ENCODE measurements at regions not wholly inside any gene's neighbourhood (a gene's known extent, or its start where the extent isn't known, plus 50 kb on each side); places are given as distances from the start of the nearest gene placed in this dataset.

DNA sequence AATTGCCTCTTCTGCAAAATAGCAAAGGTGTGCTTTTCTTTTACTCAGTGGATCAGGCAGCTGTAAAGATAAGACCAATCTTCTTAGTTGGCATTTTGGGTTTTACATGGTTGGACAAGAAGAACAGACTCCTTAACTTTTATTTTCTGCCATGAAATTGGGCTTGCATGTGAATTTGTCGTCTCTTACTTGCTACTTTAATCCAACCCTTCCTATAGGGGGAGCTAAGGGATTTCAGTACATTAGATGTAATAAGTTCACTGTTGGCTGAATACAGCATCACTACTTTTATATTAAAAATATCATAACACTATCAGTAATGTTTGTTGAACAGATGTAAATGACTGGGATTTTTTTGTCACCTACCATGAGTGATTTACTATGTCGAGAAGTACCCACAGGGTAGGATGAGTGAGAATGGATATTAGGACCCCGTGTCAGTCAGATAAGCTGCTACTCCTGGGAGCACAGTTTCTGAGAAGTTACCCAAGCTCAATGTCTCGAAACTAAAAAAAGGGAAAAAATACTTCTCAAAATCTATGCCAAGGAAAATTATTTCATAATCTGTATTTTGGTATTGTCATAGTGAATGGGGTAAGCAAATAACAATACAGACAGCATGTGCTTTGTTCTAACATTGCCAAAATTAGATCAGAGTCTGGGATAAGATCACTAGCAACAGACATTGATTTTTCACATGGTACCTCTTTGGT lies 127.4 kb upstream of the AGR3 start:
- no peaks in the 10 kb centered on the region for H3K27me3 ChIP-seq (ENCODE audit: control insufficient read depth in 1 of 2, insufficient read depth in 2 of 2, low read length in 2 of 2)
- H3K4me1 ChIP-seq (ENCODE audit: insufficient read depth, low read length), result peaks cover 4% of the 10 kb centered on the region
- H3K36me3 ChIP-seq (ENCODE audit: insufficient read depth, low read length), result no peaks in the 10 kb centered on the region
- no peak overlapping the region for H3K4me3 ChIP-seq (ENCODE audit: low read depth in 1 of 2, low read length in 2 of 2)
- H3K9me3 ChIP-seq (ENCODE audit: low read length), result no peaks in the 10 kb centered on the region
- H3K9ac ChIP-seq (ENCODE audit: low read length), result no peak overlapping the region
- H3K27ac ChIP-seq (ENCODE audit: low read depth, low read length), result no peak overlapping the region

DNA sequence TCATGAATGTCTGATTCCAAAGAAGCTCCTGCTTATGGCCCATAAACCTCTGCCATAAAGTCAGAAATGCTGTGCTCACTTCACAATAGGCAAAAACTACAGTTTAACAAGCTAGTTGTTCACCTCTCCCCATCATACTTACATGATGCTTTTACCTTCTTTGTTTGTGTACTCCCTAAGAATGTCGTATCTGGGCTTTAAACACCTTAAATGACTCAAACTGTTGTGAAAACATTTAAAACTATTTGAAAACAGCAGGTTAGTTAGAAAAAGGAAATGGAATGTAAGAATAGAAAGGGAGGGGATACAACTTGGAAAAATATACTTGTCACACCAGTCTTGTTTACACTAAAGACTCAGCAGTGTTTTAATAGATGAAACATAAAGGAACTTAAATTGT lies 128.2 kb upstream of the AGR3 start:
- Histone ChIP-seq H3K27ac (ENCODE audit: low read depth, low read length) (no peak overlapping the region), H3K4me1 (ENCODE audit: insufficient read depth, low read length) (peaks cover 4% of the 10 kb centered on the region), H3K36me3 (ENCODE audit: insufficient read depth, low read length) (no peaks in the 10 kb centered on the region), H3K4me3 (ENCODE audit: low read depth in 1 of 2, low read length in 2 of 2) (no peak overlapping the region), H3K9ac (ENCODE audit: low read length) (no peak overlapping the region), H3K27me3 (ENCODE audit: control insufficient read depth in 1 of 2, insufficient read depth in 2 of 2, low read length in 2 of 2) (no peaks in the 10 kb centered on the region), H3K9me3 (ENCODE audit: low read length) (no peaks in the 10 kb centered on the region)

DNA sequence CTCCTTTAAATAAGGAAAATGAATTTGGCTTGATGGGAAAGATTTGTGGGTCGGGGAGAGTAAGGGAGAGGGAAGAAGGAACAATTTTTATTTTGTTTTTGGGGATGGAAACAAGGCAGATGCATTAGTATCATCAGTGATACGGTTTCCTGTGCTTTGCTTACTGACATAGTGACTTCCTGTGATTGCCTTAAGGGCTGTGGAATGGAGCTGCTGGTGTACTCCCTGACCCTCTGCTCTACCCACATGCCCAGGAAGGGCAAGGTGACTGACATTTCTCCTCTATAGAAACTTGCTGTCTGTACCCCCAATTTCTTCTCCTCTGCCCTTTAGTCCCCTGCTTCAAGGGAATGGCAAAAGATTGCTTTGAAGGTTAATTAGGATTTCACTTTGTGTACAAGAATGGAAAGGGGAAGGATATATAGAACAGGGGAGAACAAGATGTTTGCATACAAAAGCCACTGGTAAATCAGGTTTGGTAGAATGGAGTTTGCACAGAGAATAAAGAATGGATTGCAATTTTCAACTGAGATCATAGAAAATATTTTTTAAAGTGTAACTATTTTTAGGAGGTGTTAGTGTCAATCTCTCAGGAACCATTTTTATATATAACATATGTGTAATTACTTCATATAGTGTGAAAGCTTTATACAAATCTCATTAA lies 129.0 kb upstream of the AGR3 start:
- peaks cover 4% of the 10 kb centered on the region for H3K4me1 ChIP-seq (ENCODE audit: insufficient read depth, low read length)
- no peaks in the 10 kb centered on the region for H3K9me3 ChIP-seq (ENCODE audit: low read length)
- no peaks in the 10 kb centered on the region for H3K36me3 ChIP-seq (ENCODE audit: insufficient read depth, low read length)
- H3K9ac ChIP-seq (ENCODE audit: low read length), result no peak overlapping the region
- no peaks in the 10 kb centered on the region for H3K27me3 ChIP-seq (ENCODE audit: control insufficient read depth in 1 of 2, insufficient read depth in 2 of 2, low read length in 2 of 2)
- H3K27ac ChIP-seq (ENCODE audit: low read depth, low read length), result no peak overlapping the region
- H3K4me3 ChIP-seq (ENCODE audit: low read depth in 1 of 2, low read length in 2 of 2), result no peak overlapping the region

- H3K27me3 ChIP-seq (ENCODE audit: control insufficient read depth in 1 of 2, insufficient read depth in 2 of 2, low read length in 2 of 2), result no peaks in the 10 kb centered on the region
- peaks cover 4% of the 10 kb centered on the region for H3K4me1 ChIP-seq (ENCODE audit: insufficient read depth, low read length)
- H3K9ac ChIP-seq (ENCODE audit: low read length), result no peak overlapping the region
- H3K27ac ChIP-seq (ENCODE audit: low read depth, low read length), result no peak overlapping the region
- H3K4me3 ChIP-seq (ENCODE audit: low read depth in 1 of 2, low read length in 2 of 2), result no peak overlapping the region
- H3K9me3 ChIP-seq (ENCODE audit: low read length), result no peaks in the 10 kb centered on the region
- no peaks in the 10 kb centered on the region for H3K36me3 ChIP-seq (ENCODE audit: insufficient read depth, low read length)
Measured at GRCh38 chr7:17013204-17013603, 131.4 kb upstream of the AGR3 start.

GRCh38 chr7:17014686-17015085 lies 132.9 kb upstream of the AGR3 start:
- Histone ChIP-seq H3K4me3 (ENCODE audit: low read depth in 1 of 2, low read length in 2 of 2) (no peak overlapping the region), H3K9me3 (ENCODE audit: low read length) (no peaks in the 10 kb centered on the region), H3K4me1 (ENCODE audit: insufficient read depth, low read length) (peaks cover 4% of the 10 kb centered on the region), H3K27me3 (ENCODE audit: control insufficient read depth in 1 of 2, insufficient read depth in 2 of 2, low read length in 2 of 2) (no peaks in the 10 kb centered on the region), H3K9ac (ENCODE audit: low read length) (no peak overlapping the region), H3K27ac (ENCODE audit: low read depth, low read length) (no peak overlapping the region), H3K36me3 (ENCODE audit: insufficient read depth, low read length) (no peaks in the 10 kb centered on the region)

GRCh38 chr7:17015598-17016031 lies 133.8 kb upstream of the AGR3 start:
- H3K9ac ChIP-seq (ENCODE audit: low read length), result no peak overlapping the region
- H3K27ac ChIP-seq (ENCODE audit: low read depth, low read length), result no peak overlapping the region
- no peaks in the 10 kb centered on the region for H3K36me3 ChIP-seq (ENCODE audit: insufficient read depth, low read length)
- no peaks in the 10 kb centered on the region for H3K27me3 ChIP-seq (ENCODE audit: control insufficient read depth in 1 of 2, insufficient read depth in 2 of 2, low read length in 2 of 2)
- H3K4me3 ChIP-seq (ENCODE audit: low read depth in 1 of 2, low read length in 2 of 2), result no peak overlapping the region
- H3K4me1 ChIP-seq (ENCODE audit: insufficient read depth, low read length), result no peaks in the 10 kb centered on the region
- no peaks in the 10 kb centered on the region for H3K9me3 ChIP-seq (ENCODE audit: low read length)

DNA sequence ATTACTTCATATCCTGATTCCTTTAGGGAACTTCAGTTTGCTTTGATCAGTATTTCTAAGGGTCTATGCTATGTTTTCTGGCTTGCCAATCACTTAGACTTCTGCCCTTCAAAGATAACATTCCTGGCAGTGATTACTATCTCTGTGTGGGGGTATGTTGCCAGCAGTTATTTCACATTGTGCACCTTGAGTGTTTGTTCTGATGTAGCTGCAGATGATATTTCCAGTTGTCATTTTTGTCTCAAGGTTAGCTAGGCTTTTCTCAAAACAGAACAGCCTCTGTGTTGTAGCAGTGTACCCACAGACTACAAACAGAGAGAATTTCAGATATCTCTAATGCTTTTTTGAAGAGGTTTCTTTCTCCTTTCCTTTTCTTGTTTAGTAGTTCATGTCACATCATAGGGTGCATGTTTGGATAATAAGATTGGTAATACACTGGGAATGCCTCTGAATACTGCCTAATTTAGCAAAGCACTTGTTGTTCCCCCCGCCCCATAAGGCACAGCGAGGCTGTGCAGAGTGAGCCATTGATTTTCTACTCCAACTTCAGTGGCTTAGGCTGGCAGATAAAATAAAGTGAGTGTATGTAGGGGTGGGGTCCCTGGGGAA lies 134.7 kb upstream of the AGR3 start:
- Histone ChIP-seq H3K9me3 (ENCODE audit: low read length) (no peaks in the 10 kb centered on the region), H3K27me3 (ENCODE audit: control insufficient read depth in 1 of 2, insufficient read depth in 2 of 2, low read length in 2 of 2) (no peaks in the 10 kb centered on the region), H3K36me3 (ENCODE audit: insufficient read depth, low read length) (no peaks in the 10 kb centered on the region), H3K4me3 (ENCODE audit: low read depth in 1 of 2, low read length in 2 of 2) (no peak overlapping the region), H3K27ac (ENCODE audit: low read depth, low read length) (no peak overlapping the region), H3K9ac (ENCODE audit: low read length) (no peak overlapping the region), H3K4me1 (ENCODE audit: insufficient read depth, low read length) (no peaks in the 10 kb centered on the region)

DNA sequence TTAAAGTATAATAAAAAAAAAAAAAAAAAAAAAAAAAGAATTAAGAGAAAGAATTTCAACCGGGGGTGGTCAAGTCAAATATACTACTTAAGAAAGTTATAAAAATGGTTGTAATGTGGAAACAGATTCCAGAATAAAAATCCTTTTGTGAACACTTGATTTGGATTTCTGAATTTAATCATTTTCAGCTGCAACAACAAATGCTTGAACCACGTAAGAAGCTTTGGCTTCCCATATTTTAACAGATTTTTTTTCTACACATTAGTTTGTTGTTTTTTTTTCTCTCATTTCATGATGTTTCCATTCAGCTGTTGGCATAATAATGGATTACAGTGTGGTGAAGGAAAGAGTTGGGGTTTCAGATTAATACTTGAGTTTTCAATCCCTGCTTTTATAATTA lies 137.3 kb upstream of the AGR3 start:
- H3K4me1 ChIP-seq (ENCODE audit: insufficient read depth, low read length), result no peaks in the 10 kb centered on the region
- H3K36me3 ChIP-seq (ENCODE audit: insufficient read depth, low read length), result no peaks in the 10 kb centered on the region
- H3K27ac ChIP-seq (ENCODE audit: low read depth, low read length), result no peak overlapping the region
- no peaks in the 10 kb centered on the region for H3K27me3 ChIP-seq (ENCODE audit: control insufficient read depth in 1 of 2, insufficient read depth in 2 of 2, low read length in 2 of 2)
- no peak overlapping the region for H3K9ac ChIP-seq (ENCODE audit: low read length)
- no peaks in the 10 kb centered on the region for H3K9me3 ChIP-seq (ENCODE audit: low read length)
- no peak overlapping the region for H3K4me3 ChIP-seq (ENCODE audit: low read depth in 1 of 2, low read length in 2 of 2)

GRCh38 chr7:17020250-17020649 lies 138.5 kb upstream of the AGR3 start:
- Histone ChIP-seq H3K27me3 (ENCODE audit: control insufficient read depth in 1 of 2, insufficient read depth in 2 of 2, low read length in 2 of 2) (no peaks in the 10 kb centered on the region), H3K9me3 (ENCODE audit: low read length) (no peaks in the 10 kb centered on the region), H3K4me3 (ENCODE audit: low read depth in 1 of 2, low read length in 2 of 2) (no peak overlapping the region), H3K27ac (ENCODE audit: low read depth, low read length) (no peak overlapping the region), H3K9ac (ENCODE audit: low read length) (no peak overlapping the region), H3K4me1 (ENCODE audit: insufficient read depth, low read length) (no peaks in the 10 kb centered on the region), H3K36me3 (ENCODE audit: insufficient read depth, low read length) (no peaks in the 10 kb centered on the region)

- no peaks in the 10 kb centered on the region for H3K36me3 ChIP-seq (ENCODE audit: insufficient read depth, low read length)
- H3K27me3 ChIP-seq (ENCODE audit: control insufficient read depth in 1 of 2, insufficient read depth in 2 of 2, low read length in 2 of 2), result no peaks in the 10 kb centered on the region
- no peak overlapping the region for H3K9ac ChIP-seq (ENCODE audit: low read length)
- H3K4me3 ChIP-seq (ENCODE audit: low read depth in 1 of 2, low read length in 2 of 2), result no peak overlapping the region
- H3K9me3 ChIP-seq (ENCODE audit: low read length), result no peaks in the 10 kb centered on the region
- no peak overlapping the region for H3K27ac ChIP-seq (ENCODE audit: low read depth, low read length)
- no peaks in the 10 kb centered on the region for H3K4me1 ChIP-seq (ENCODE audit: insufficient read depth, low read length)
Measured at GRCh38 chr7:17021205-17021604, 139.4 kb upstream of the AGR3 start.

DNA sequence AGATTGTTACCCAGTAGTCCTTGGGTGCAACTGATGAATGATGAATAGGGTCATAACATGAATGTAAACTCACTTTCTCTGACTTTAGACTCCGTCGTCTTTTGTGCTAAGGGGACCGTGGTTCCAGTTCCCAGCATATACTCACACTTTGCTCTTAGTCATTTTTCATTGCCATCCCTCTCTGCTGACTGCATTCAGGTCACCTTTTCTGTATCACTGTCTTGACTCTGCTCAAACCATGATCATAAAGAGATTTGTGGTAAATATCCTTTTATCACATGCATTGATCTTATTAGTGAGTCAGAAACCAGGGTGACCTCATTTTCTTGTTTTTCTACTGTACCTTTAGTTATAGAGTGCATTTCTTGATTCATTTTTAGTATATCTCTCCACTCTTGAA lies 141.1 kb upstream of the AGR3 start:
- no peaks in the 10 kb centered on the region for H3K4me1 ChIP-seq (ENCODE audit: insufficient read depth, low read length)
- H3K27me3 ChIP-seq (ENCODE audit: control insufficient read depth in 1 of 2, insufficient read depth in 2 of 2, low read length in 2 of 2), result no peaks in the 10 kb centered on the region
- no peak overlapping the region for H3K9ac ChIP-seq (ENCODE audit: low read length)
- no peaks in the 10 kb centered on the region for H3K36me3 ChIP-seq (ENCODE audit: insufficient read depth, low read length)
- H3K9me3 ChIP-seq (ENCODE audit: low read length), result no peaks in the 10 kb centered on the region
- no peak overlapping the region for H3K4me3 ChIP-seq (ENCODE audit: low read depth in 1 of 2, low read length in 2 of 2)
- H3K27ac ChIP-seq (ENCODE audit: low read depth, low read length), result no peak overlapping the region
